MM.1S (cell line): ENCODE measurements at regions not wholly inside any gene's neighbourhood (a gene's known extent, or its start where the extent isn't known, plus 50 kb on each side); places are given as distances from the start of the nearest gene placed in this dataset.

Experiments used
- DNase-seq: peaks from one replicate; pipeline ENCODE4 v3.0.0-alpha.2; 2015
- H2AFZ ChIP-seq: fragments of 300-600 bp; sonication (generic); 2 replicates; pipeline ENCODE4 v1.6.0; 2016; ENCODE audit warnings: antibody characterized with exemption, low read length
- H3F3A ChIP-seq: fragments of 300-600 bp; sonication (generic); 2 replicates; pipeline ENCODE4 v1.6.1; 2016; ENCODE audit warnings: mild to moderate bottlenecking, antibody characterized with exemption, low read length, moderate library complexity, mixed read lengths; ENCODE audit not compliant: insufficient read depth
- H3K27ac ChIP-seq: fragments of 300-600 bp; sonication (generic); 2 replicates; pipeline ENCODE4 v1.5.1; 2016; ENCODE audit warnings: mild to moderate bottlenecking, low read length
- H3K27me3 ChIP-seq: fragments of 300-600 bp; sonication (generic); replicated peaks from 2 replicates; pipeline ENCODE4 v1.6.0; 2016; ENCODE audit warnings: low read length; ENCODE audit not compliant: insufficient read depth
- H3K36me3 ChIP-seq: fragments of 300-600 bp; sonication (generic); replicated peaks from 2 replicates; pipeline ENCODE4 v1.6.1; 2016; ENCODE audit warnings: mild to moderate bottlenecking, low read length, mixed read lengths; ENCODE audit not compliant: insufficient read depth
- H3K4me1 ChIP-seq: fragments of 300-600 bp; sonication (generic); 2 replicates; pipeline ENCODE4 v1.6.1; 2016; ENCODE audit warnings: low read length, mixed read lengths
- H3K4me2 ChIP-seq: fragments of 300-600 bp; sonication (generic); 2 replicates; pipeline ENCODE4 v1.6.0; 2016; ENCODE audit warnings: low read depth, low read length
- H3K4me3 ChIP-seq: fragments of 300-600 bp; sonication (generic); 2 replicates; pipeline ENCODE4 v1.5.1; 2016; ENCODE audit warnings: low read length, mixed read lengths
- H3K79me2 ChIP-seq: fragments of 300-600 bp; sonication (generic); 2 replicates; pipeline ENCODE4 v1.6.1; 2016; ENCODE audit warnings: mixed run types, low read length, mixed read lengths
- H3K9ac ChIP-seq: fragments of 300-600 bp; sonication (generic); 2 replicates; pipeline ENCODE4 v1.6.1; 2016; ENCODE audit warnings: low read length, mixed read lengths
- H3K9me2 ChIP-seq: fragments of 300-600 bp; sonication (generic); replicated peaks from 2 replicates; pipeline ENCODE4 v1.6.1; 2016; ENCODE audit warnings: mild to moderate bottlenecking, low read length, mixed read lengths; ENCODE audit not compliant: insufficient read depth
- H3K9me3 ChIP-seq: fragments of 300-600 bp; sonication (generic); replicated peaks from 2 replicates; pipeline ENCODE4 v1.6.1; 2016; ENCODE audit warnings: mild to moderate bottlenecking, low read length, mixed read lengths; ENCODE audit not compliant: insufficient read depth
- H4K20me1 ChIP-seq: fragments of 300-600 bp; sonication (generic); 2 replicates; pipeline ENCODE4 v1.6.1; 2016; ENCODE audit warnings: mild to moderate bottlenecking, low read length, moderate library complexity, mixed read lengths; ENCODE audit not compliant: insufficient read depth
- EZH2 ChIP-seq: fragments of 300-600 bp; sonication (generic); optimal IDR thresholded peaks from 2 replicates; pipeline ENCODE3; 2017; ENCODE audit warnings: low read depth, mild to moderate bottlenecking, antibody characterized with exemption, low read length, mixed read lengths
- EZH2phosphoT487 ChIP-seq: fragments of 300-600 bp; sonication (generic); IDR thresholded peaks from 2 replicates; pipeline ENCODE4 v1.6.1; 2018; ENCODE audit warnings: antibody characterized with exemption, low read length
- TF ChIP-seq, protein P1 (sequence below): fragments of 300-600 bp; sonication (generic); IDR thresholded peaks from 2 replicates; pipeline ENCODE4 v1.5.1; 2016; ENCODE audit warnings: antibody characterized with exemption, low read length, mixed read lengths

DNA sequence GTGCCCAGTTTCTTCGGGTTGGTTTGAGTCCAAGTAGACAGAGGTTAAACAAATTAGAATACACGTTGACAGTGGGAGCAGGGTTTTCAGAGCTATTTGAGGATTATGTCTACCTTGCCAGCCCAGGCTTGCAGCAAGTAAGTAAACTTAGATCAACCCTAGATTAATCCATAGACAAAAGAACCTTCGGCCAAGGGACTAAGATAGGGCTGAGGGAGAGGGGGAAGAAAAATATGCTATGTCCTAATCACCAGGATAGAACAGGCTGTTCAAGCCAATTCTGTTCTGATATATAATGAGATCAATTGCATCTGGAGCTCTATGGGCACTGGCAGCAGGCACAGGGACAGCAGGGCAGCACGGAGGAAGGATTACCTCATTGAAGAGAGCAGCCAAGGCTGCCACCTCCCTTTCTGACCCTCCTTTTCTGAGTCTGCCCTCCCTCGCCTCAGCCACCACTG is 377.7 kb downstream of the PIK3R1 start:
- TF ChIP-seq, protein P1, sequence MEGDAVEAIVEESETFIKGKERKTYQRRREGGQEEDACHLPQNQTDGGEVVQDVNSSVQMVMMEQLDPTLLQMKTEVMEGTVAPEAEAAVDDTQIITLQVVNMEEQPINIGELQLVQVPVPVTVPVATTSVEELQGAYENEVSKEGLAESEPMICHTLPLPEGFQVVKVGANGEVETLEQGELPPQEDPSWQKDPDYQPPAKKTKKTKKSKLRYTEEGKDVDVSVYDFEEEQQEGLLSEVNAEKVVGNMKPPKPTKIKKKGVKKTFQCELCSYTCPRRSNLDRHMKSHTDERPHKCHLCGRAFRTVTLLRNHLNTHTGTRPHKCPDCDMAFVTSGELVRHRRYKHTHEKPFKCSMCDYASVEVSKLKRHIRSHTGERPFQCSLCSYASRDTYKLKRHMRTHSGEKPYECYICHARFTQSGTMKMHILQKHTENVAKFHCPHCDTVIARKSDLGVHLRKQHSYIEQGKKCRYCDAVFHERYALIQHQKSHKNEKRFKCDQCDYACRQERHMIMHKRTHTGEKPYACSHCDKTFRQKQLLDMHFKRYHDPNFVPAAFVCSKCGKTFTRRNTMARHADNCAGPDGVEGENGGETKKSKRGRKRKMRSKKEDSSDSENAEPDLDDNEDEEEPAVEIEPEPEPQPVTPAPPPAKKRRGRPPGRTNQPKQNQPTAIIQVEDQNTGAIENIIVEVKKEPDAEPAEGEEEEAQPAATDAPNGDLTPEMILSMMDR: no peak
- TF ChIP-seq EZH2phosphoT487 (no peak), EZH2 (no peak)
- Histone ChIP-seq H3K4me1 (no peaks in the 10 kb centered on the region), H3K36me3 (no peaks in the 10 kb centered on the region), H3K9me3 (no peaks in the 10 kb centered on the region), H3K79me2 (no peaks in the 10 kb centered on the region), H3F3A (no peaks in the 10 kb centered on the region), H3K27me3 (no peaks in the 10 kb centered on the region), H4K20me1 (no peaks in the 10 kb centered on the region), H2AFZ (no peak overlapping the region), H3K27ac (no peak overlapping the region), H3K9me2 (no peaks in the 10 kb centered on the region), H3K4me3 (no peak overlapping the region), H3K9ac (no peak overlapping the region), H3K4me2 (no peak overlapping the region)
- DNase-seq: no peak

DNA sequence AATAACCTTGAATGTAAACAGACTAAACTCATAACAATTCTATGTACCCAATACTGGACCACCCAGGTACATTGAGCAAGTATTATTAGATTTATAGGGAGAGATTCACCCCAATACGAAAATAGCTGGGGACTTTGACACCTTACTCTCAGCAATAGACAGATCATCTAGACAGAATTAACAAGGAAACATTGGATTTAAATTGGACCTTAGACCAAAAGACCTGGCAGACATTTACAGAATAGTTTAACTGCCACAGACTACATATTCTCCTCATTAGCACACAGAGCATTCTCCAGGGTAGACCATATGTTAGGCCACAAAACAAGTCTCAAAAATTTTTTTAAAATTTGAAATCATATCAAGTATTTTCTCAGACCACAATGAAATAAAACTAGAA is 397.4 kb downstream of the PIK3R1 start:
- no peaks in the 10 kb centered on the region for H3K9me3 ChIP-seq
- TF ChIP-seq, protein P1: no peak
- TF ChIP-seq EZH2phosphoT487: no peak
- no peak for TF ChIP-seq EZH2
- no peak overlapping the region for H2AFZ ChIP-seq
- no peak overlapping the region for H3K27ac ChIP-seq
- no peaks in the 10 kb centered on the region for H3F3A ChIP-seq
- H3K27me3 ChIP-seq: no peaks in the 10 kb centered on the region
- no peak overlapping the region for H3K9ac ChIP-seq
- H3K9me2 ChIP-seq: no peaks in the 10 kb centered on the region
- H3K36me3 ChIP-seq: no peaks in the 10 kb centered on the region
- H3K4me3 ChIP-seq: no peak overlapping the region
- H3K79me2 ChIP-seq: no peaks in the 10 kb centered on the region
- no peak for DNase-seq
- H3K4me2 ChIP-seq: no peak overlapping the region
- no peaks in the 10 kb centered on the region for H4K20me1 ChIP-seq
- H3K4me1 ChIP-seq: no peaks in the 10 kb centered on the region

DNA sequence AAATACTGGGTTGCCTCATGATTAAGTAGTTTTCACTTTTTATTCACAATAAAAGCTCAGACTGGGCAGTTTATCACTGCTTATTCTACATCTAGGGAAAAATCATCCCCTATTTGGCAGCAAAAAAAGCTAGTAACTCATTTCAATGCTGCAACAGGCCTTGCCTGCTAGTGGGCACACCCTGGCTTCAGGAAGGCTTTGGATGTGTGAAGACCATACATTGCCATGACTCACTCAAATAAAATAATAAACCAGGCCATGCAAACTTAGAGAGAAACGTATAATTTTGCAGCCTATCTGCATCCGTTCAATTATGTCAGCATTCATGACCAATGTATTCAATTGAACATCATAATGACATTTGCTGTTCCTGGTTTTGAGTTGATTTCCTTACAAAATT is 402.9 kb downstream of the PIK3R1 start:
- no peak for DNase-seq
- H3K27me3 ChIP-seq: no peaks in the 10 kb centered on the region
- H3K27ac ChIP-seq: no peak overlapping the region
- H3F3A ChIP-seq: no peaks in the 10 kb centered on the region
- H3K36me3 ChIP-seq: no peaks in the 10 kb centered on the region
- no peak overlapping the region for H3K4me3 ChIP-seq
- no peak overlapping the region for H3K4me2 ChIP-seq
- H3K9ac ChIP-seq: no peak overlapping the region
- H2AFZ ChIP-seq: no peak overlapping the region
- no peaks in the 10 kb centered on the region for H3K4me1 ChIP-seq
- no peaks in the 10 kb centered on the region for H3K79me2 ChIP-seq
- H4K20me1 ChIP-seq: no peaks in the 10 kb centered on the region
- no peaks in the 10 kb centered on the region for H3K9me3 ChIP-seq
- H3K9me2 ChIP-seq: no peaks in the 10 kb centered on the region
- TF ChIP-seq, protein P1: no peak
- TF ChIP-seq EZH2: no peak
- no peak for TF ChIP-seq EZH2phosphoT487
